ENCODE measurements at regions not wholly inside any gene's neighbourhood (a gene's known extent, or its start where the extent isn't known, plus 50 kb on each side); places are given as distances from the start of the nearest gene placed in this dataset.

DNA sequence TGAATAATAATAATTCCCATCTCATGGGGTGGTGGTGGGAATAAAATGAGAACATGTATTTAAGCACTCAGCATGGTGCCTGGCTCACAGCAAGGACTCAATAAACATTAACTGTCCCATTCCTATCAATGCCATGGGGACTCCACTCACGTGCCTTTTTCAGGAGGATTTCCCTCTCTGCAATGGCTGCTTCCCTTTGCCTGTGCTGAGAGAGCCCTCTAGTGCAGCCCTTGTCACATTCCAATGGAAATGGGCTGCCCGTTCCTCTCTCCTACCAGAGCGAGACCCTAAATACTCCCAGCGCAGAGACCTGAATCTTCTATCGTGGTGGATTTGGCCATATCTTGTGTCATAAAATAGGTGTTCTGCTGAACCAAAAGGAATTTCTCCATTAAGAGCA is 621.5 kb upstream of the B3GAT1 start:
- ATAC-seq: no peak
- TF ChIP-seq RARB (CRISPR knock-in tag; IDR thresholded peaks at IDR 0.05) (no peak), TCF4 (CRISPR knock-in tag; IDR thresholded peaks at IDR 0.05; ENCODE audit: borderline replicate concordance) (no peak), ESRRG (CRISPR knock-in tag; IDR thresholded peaks at IDR 0.05) (no peak), ISL1 (CRISPR knock-in tag; IDR thresholded peaks at IDR 0.05) (no peak), TOX (CRISPR knock-in tag; IDR thresholded peaks at IDR 0.05; ENCODE audit: borderline replicate concordance) (no peak), GLIS3 (CRISPR knock-in tag; IDR thresholded peaks at IDR 0.05) (no peak), BACH2 (CRISPR knock-in tag; IDR thresholded peaks at IDR 0.05; ENCODE audit: borderline replicate concordance) (no peak), ZNF8 (CRISPR knock-in tag; IDR thresholded peaks at IDR 0.05) (no peak), CSDC2 (CRISPR knock-in tag; IDR thresholded peaks at IDR 0.05) (no peak), ZFP30 (CRISPR knock-in tag; IDR thresholded peaks at IDR 0.05) (no peak), ZFP3 (CRISPR knock-in tag; IDR thresholded peaks at IDR 0.05) (no peak), ZNF70 (CRISPR knock-in tag; IDR thresholded peaks at IDR 0.05) (no peak), TSHZ2 (CRISPR knock-in tag; IDR thresholded peaks at IDR 0.05) (no peak), ZNF565 (CRISPR knock-in tag; conservative IDR thresholded peaks at IDR 0.05; ENCODE audit: low read depth) (no peak)
- TF ChIP-seq, protein P1, sequence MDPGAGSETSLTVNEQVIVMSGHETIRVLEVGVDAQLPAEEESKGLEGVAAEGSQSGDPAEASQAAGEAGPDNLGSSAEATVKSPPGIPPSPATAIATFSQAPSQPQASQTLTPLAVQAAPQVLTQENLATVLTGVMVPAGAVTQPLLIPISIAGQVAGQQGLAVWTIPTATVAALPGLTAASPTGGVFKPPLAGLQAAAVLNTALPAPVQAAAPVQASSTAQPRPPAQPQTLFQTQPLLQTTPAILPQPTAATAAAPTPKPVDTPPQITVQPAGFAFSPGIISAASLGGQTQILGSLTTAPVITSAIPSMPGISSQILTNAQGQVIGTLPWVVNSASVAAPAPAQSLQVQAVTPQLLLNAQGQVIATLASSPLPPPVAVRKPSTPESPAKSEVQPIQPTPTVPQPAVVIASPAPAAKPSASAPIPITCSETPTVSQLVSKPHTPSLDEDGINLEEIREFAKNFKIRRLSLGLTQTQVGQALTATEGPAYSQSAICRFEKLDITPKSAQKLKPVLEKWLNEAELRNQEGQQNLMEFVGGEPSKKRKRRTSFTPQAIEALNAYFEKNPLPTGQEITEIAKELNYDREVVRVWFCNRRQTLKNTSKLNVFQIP (CRISPR knock-in tag; IDR thresholded peaks at IDR 0.05; ENCODE audit: borderline replicate concordance, low read depth): no peak
- TF ChIP-seq, protein P2, sequence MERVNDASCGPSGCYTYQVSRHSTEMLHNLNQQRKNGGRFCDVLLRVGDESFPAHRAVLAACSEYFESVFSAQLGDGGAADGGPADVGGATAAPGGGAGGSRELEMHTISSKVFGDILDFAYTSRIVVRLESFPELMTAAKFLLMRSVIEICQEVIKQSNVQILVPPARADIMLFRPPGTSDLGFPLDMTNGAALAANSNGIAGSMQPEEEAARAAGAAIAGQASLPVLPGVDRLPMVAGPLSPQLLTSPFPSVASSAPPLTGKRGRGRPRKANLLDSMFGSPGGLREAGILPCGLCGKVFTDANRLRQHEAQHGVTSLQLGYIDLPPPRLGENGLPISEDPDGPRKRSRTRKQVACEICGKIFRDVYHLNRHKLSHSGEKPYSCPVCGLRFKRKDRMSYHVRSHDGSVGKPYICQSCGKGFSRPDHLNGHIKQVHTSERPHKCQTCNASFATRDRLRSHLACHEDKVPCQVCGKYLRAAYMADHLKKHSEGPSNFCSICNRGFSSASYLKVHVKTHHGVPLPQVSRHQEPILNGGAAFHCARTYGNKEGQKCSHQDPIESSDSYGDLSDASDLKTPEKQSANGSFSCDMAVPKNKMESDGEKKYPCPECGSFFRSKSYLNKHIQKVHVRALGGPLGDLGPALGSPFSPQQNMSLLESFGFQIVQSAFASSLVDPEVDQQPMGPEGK (CRISPR knock-in tag; IDR thresholded peaks at IDR 0.05; ENCODE audit: borderline replicate concordance): no peak
- TF ChIP-seq, protein P3, sequence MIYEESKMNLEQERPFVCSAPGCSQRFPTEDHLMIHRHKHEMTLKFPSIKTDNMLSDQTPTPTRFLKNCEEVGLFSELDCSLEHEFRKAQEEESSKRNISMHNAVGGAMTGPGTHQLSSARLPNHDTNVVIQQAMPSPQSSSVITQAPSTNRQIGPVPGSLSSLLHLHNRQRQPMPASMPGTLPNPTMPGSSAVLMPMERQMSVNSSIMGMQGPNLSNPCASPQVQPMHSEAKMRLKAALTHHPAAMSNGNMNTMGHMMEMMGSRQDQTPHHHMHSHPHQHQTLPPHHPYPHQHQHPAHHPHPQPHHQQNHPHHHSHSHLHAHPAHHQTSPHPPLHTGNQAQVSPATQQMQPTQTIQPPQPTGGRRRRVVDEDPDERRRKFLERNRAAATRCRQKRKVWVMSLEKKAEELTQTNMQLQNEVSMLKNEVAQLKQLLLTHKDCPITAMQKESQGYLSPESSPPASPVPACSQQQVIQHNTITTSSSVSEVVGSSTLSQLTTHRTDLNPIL (CRISPR knock-in tag; IDR thresholded peaks at IDR 0.05; ENCODE audit: low read depth): no peak

GRCh38 chr11:135031205-135031989 is 619.4 kb upstream of the B3GAT1 start:
- no peak for ATAC-seq

More at GRCh38 chr11:135031205-135031989, 619.4 kb upstream of the B3GAT1 start:
- TF ChIP-seq SNAI2 (CRISPR knock-in tag; IDR thresholded peaks at IDR 0.05) (no peak), PPARA (CRISPR knock-in tag; IDR thresholded peaks at IDR 0.05; ENCODE audit: borderline replicate concordance) (no peak), RARB (CRISPR knock-in tag; IDR thresholded peaks at IDR 0.05) (no peak), ZNF565 (CRISPR knock-in tag; conservative IDR thresholded peaks at IDR 0.05; ENCODE audit: low read depth) (no peak), ISL1 (CRISPR knock-in tag; IDR thresholded peaks at IDR 0.05) (no peak), TOX (CRISPR knock-in tag; IDR thresholded peaks at IDR 0.05; ENCODE audit: borderline replicate concordance) (no peak), TSHZ2 (CRISPR knock-in tag; IDR thresholded peaks at IDR 0.05) (no peak), TCF4 (CRISPR knock-in tag; IDR thresholded peaks at IDR 0.05; ENCODE audit: borderline replicate concordance) (no peak), ZFP3 (CRISPR knock-in tag; IDR thresholded peaks at IDR 0.05) (no peak)
- TF ChIP-seq, protein P1 (CRISPR knock-in tag; IDR thresholded peaks at IDR 0.05; ENCODE audit: borderline replicate concordance, low read depth): no peak
- TF ChIP-seq, protein P3 (CRISPR knock-in tag; IDR thresholded peaks at IDR 0.05; ENCODE audit: low read depth): no peak
